ENCODE measurements at regions not wholly inside any gene's neighbourhood (a gene's known extent, or its start where the extent isn't known, plus 50 kb on each side); places are given as distances from the start of the nearest gene placed in this dataset.
A peak's percentile ranks its signal among the peaks of the same experiment; 100 is the strongest.

- DNase-seq (no peak), ATAC-seq (no peak)
- H3K9me3 ChIP-seq = no peaks in the 10 kb centered on the region
- no peak overlapping the region for H3K27ac ChIP-seq
- no peak for TF ChIP-seq CTCF (IDR thresholded peaks at IDR 0.05)
- H3K4me1 ChIP-seq = peaks cover 10% of the 10 kb centered on the region
- intact Hi-C loops (cut with DNase I) = no loop called here
- H3K27me3 ChIP-seq (ENCODE audit: low read depth) = no peaks in the 10 kb centered on the region
- H3K36me3 ChIP-seq = no peaks in the 10 kb centered on the region
- no peak overlapping the region for H3K4me3 ChIP-seq
Observed at GRCh38 chr11:15667127-15667725, 552.5 kb downstream of the INSC start.

GRCh38 chr11:15668718-15669117 lies 554.0 kb downstream of the INSC start:
- intact Hi-C loops (cut with DNase I) = no loop called here
- ATAC-seq (no peak), DNase-seq (no peak)

GRCh38 chr11:15670520-15671070 lies 555.9 kb downstream of the INSC start:
- H3K36me3 ChIP-seq = no peaks in the 10 kb centered on the region
- H3K4me3 ChIP-seq = no peak overlapping the region
- H3K27me3 ChIP-seq (ENCODE audit: low read depth) = no peaks in the 10 kb centered on the region
- no peak overlapping the region for H3K27ac ChIP-seq
- intact Hi-C loops (cut with DNase I) = no loop called here
- ATAC-seq (peak in 1 of 2 donors; percentile 4), DNase-seq (no peak)
- no peaks in the 10 kb centered on the region for H3K4me1 ChIP-seq
- TF ChIP-seq CTCF (IDR thresholded peaks at IDR 0.05) = no peak
- no peaks in the 10 kb centered on the region for H3K9me3 ChIP-seq

More at GRCh38 chr11:15668718-15669117, 554.0 kb downstream of the INSC start:
- Histone ChIP-seq H3K4me1 (peaks cover 4% of the 10 kb centered on the region), H3K36me3 (no peaks in the 10 kb centered on the region), H3K9me3 (no peaks in the 10 kb centered on the region), H3K27me3 (ENCODE audit: low read depth) (no peaks in the 10 kb centered on the region), H3K27ac (no peak overlapping the region), H3K4me3 (no peak overlapping the region)
- no peak for TF ChIP-seq CTCF (IDR thresholded peaks at IDR 0.05)

- Histone ChIP-seq H3K4me3 (no peak overlapping the region), H3K36me3 (no peaks in the 10 kb centered on the region), H3K4me1 (no peaks in the 10 kb centered on the region), H3K9me3 (no peaks in the 10 kb centered on the region), H3K27ac (no peak overlapping the region), H3K27me3 (ENCODE audit: low read depth) (no peaks in the 10 kb centered on the region)
- intact Hi-C loops (cut with DNase I) = no loop called here
- no peak for DNase-seq
- ATAC-seq = no peak
- no peak for TF ChIP-seq CTCF (IDR thresholded peaks at IDR 0.05)
Observed at GRCh38 chr11:15671216-15671615, 556.5 kb downstream of the INSC start.

- Histone ChIP-seq H3K4me3 (no peak overlapping the region), H3K4me1 (no peaks in the 10 kb centered on the region), H3K36me3 (no peaks in the 10 kb centered on the region), H3K9me3 (peaks cover 8% of the 10 kb centered on the region), H3K27me3 (ENCODE audit: low read depth) (no peaks in the 10 kb centered on the region), H3K27ac (no peak overlapping the region)
- TF ChIP-seq CTCF (IDR thresholded peaks at IDR 0.05) = no peak
- DNase-seq = no peak
- ATAC-seq = peak in 1 of 2 donors; percentile 71
- intact Hi-C loops (cut with DNase I) = no loop called here
Observed at GRCh38 chr11:15672825-15673224, 558.1 kb downstream of the INSC start.

Data from lower lobe of right lung (tissue), 2 donors.